GM10248 (cell line): ENCODE measurements at regions not wholly inside any gene's neighbourhood (a gene's known extent, or its start where the extent isn't known, plus 50 kb on each side); places are given as distances from the start of the nearest gene placed in this dataset.

Experiments
- CTCF ChIA-PET: fragments of 300-600 bp; sonication (Branson Sonifier 250); formaldehyde crosslinking; extraction: SDS; loops from one replicate; lab custom pipeline; 2021; ENCODE audit warnings: antibody characterized with exemption; lab: Yijun Ruan, JAX
- POLR2A ChIA-PET: fragments of 350-650 bp; sonication (Branson Sonifier 250); formaldehyde crosslinking; extraction: SDS; loops from one replicate; lab custom pipeline; 2020; ENCODE audit warnings: antibody characterized with exemption; lab: Yijun Ruan, JAX
- DNase-seq: peaks from one replicate; pipeline ENCODE4 v3.0.0; 2012; ENCODE audit errors: extremely low spot score
- TF ChIP-seq, protein P1 (sequence below): IDR thresholded peaks from 2 replicates; pipeline ENCODE4 v1.5.1; 2012; ENCODE audit warnings: mild to moderate bottlenecking, low read depth; ENCODE audit errors: extremely low read depth, missing control alignments, control extremely low read depth

DNA sequence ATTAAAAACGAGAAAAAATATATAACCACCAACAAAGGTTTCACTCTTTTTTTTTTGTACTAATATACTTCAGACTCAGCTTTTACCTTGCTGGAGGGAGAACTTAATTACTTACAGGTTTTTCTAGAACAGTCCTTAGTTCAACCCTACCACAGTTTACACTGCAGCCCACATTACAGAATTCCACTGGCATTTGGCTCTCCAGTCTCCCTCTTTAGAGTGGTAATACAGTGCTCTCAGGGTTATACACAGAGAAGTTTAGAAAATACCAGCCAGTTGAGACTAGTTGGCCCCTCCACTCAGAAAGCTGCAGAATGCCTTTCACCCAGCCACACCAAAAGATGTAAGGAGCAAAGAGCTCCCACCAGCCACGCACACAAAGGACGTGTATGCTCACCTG is 122.3 kb upstream of the DIO3 start:
- no peak for DNase-seq
- TF ChIP-seq, protein P1, sequence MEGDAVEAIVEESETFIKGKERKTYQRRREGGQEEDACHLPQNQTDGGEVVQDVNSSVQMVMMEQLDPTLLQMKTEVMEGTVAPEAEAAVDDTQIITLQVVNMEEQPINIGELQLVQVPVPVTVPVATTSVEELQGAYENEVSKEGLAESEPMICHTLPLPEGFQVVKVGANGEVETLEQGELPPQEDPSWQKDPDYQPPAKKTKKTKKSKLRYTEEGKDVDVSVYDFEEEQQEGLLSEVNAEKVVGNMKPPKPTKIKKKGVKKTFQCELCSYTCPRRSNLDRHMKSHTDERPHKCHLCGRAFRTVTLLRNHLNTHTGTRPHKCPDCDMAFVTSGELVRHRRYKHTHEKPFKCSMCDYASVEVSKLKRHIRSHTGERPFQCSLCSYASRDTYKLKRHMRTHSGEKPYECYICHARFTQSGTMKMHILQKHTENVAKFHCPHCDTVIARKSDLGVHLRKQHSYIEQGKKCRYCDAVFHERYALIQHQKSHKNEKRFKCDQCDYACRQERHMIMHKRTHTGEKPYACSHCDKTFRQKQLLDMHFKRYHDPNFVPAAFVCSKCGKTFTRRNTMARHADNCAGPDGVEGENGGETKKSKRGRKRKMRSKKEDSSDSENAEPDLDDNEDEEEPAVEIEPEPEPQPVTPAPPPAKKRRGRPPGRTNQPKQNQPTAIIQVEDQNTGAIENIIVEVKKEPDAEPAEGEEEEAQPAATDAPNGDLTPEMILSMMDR = no peak
- POLR2A ChIA-PET = no interaction called here
- CTCF ChIA-PET = interaction anchor here (1.4 kb wide), 1 partner anchor 18 kb away, joined by 3 read pairs; no protein-coding TSS in a partner anchor

DNA sequence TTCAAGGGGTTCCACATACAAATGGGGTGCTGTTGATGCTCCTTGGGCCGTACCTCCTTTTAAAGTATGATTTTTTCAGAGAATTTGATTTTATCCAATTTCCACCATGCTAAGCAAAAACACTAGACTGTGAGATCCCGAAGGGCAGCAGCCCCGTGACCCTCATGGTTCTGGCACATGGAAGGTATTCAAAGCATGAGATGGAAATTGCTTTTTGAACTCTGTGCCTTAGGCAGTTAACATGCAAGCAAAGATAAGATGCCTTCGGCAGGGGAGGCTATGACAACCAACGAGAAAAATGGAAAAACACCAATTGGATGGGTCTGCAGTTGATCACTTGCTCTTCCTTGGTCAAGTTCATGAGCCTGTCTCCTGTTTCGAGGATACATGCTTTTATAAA is 120.8 kb upstream of the DIO3 start:
- no peak for DNase-seq
- ChIA-PET POLR2A (no interaction called here), CTCF (no interaction called here)
- TF ChIP-seq, protein P1 = no peak

DNA sequence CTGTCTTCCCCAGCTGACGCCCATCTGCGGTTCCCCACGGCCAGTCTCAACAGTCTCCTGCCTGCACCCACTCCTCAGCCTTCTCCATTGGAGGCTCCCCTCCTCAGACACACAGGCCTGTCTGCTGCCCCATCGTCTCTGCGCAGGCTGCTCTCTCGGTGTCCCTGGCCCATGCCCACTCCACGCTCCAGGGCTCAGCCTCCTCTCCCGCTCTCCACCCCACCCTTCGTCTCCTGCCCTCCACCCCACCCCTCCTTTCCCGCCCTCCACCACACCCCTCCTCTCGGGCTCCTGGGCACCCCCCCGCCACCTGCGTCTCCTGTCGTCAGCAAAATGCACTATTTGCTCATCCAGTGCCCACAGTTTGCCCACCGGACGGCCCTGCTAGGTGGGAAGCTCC is 119.6 kb upstream of the DIO3 start:
- CTCF ChIA-PET = no interaction called here
- DNase-seq = no peak
- POLR2A ChIA-PET = no interaction called here
- TF ChIP-seq, protein P1 = no peak

DNA sequence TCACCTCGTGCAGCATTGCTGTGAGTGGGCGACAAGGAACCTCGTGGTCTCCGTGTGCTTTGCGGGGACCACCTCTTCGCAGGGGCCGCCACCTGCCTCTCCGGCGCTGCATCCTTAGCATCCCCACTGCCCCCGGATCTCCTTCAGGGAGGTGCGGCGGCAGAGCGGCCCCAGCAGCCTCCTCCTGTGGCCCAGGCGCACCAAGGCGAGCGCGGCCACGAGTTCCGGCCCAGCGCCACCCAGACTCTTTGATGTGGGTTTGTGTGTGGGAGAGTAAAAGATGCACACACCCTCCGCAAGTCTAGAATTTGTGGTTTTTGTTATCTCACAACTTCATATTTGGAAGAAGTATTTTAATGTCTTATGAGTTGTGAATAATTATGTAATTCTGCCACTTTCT is 118.8 kb upstream of the DIO3 start:
- no peak for DNase-seq
- TF ChIP-seq, protein P1 = no peak
- CTCF ChIA-PET = no interaction called here
- POLR2A ChIA-PET = no interaction called here

GRCh38 chr14:101444116-101444515 is 117.2 kb upstream of the DIO3 start:
- POLR2A ChIA-PET = no interaction called here
- CTCF ChIA-PET = no interaction called here
- no peak for DNase-seq
- TF ChIP-seq, protein P1 = no peak

DNA sequence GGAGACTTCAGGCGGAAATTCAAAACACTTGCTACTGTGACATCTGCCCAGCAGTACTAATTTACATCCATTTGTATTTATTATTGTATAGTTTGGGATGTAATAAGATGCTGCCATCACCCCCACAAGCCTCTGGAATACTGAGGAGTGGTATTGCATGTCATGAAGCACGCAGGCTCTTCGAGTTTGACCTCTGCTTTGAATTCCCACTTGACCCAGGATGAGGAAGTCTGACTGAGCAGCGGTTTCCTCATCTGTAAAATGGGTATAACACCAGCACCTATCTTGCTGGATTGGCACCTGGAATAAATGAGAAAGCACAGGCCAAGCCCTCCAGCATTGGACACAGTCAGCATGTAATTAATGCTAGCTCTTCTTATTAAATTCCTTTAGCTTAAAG is 116.0 kb upstream of the DIO3 start:
- POLR2A ChIA-PET = no interaction called here

More for the DNA sequence above, 116.0 kb upstream of the DIO3 start:
- CTCF ChIA-PET = no interaction called here
- DNase-seq = no peak
- TF ChIP-seq, protein P1 = no peak
